Mammary epithelial cell (primary cell): ENCODE measurements at regions not wholly inside any gene's neighbourhood (a gene's known extent, or its start where the extent isn't known, plus 50 kb on each side); places are given as distances from the start of the nearest gene placed in this dataset.

Experiments used
- EZH2 ChIP-seq: IDR thresholded peaks from 2 replicates; pipeline ENCODE4 v1.6.1; 2012; ENCODE audit warnings: low read length, inconsistent platforms, borderline replicate concordance
- TF ChIP-seq, protein P1 (sequence below), 2 donors: IDR thresholded peaks in 1 of 2; conservative IDR thresholded peaks in 1 of 2; 2 replicates each; pipeline ENCODE4 v1.5.1; 2011 to 2012; ENCODE audit warnings: inconsistent platforms in 2 of 2, low read length in 2 of 2, mild to moderate bottlenecking in 2 of 2, control low read depth in 1 of 2, low read depth in 1 of 2; ENCODE audit not compliant: insufficient read depth in 1 of 2; ENCODE audit errors: extremely low read depth in 1 of 2

GRCh38 chr12:22880331-22880730 lies 255.4 kb downstream of the ETNK1 start:
- TF ChIP-seq, protein P1, sequence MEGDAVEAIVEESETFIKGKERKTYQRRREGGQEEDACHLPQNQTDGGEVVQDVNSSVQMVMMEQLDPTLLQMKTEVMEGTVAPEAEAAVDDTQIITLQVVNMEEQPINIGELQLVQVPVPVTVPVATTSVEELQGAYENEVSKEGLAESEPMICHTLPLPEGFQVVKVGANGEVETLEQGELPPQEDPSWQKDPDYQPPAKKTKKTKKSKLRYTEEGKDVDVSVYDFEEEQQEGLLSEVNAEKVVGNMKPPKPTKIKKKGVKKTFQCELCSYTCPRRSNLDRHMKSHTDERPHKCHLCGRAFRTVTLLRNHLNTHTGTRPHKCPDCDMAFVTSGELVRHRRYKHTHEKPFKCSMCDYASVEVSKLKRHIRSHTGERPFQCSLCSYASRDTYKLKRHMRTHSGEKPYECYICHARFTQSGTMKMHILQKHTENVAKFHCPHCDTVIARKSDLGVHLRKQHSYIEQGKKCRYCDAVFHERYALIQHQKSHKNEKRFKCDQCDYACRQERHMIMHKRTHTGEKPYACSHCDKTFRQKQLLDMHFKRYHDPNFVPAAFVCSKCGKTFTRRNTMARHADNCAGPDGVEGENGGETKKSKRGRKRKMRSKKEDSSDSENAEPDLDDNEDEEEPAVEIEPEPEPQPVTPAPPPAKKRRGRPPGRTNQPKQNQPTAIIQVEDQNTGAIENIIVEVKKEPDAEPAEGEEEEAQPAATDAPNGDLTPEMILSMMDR (conservative IDR thresholded peaks at IDR 0.05 in 1 of 2, IDR thresholded peaks at IDR 0.05 in 1 of 2; ENCODE audit: extremely low read depth in 1 of 2, insufficient read depth in 1 of 2, low read depth in 1 of 2, low read length in 2 of 2): no peak
- TF ChIP-seq EZH2: no peak
